Brain microvascular endothelial cell (primary cell): ENCODE measurements at regions not wholly inside any gene's neighbourhood (a gene's known extent, or its start where the extent isn't known, plus 50 kb on each side); places are given as distances from the start of the nearest gene placed in this dataset.
"Not testable (repeated sequence)": the region's sequence is repeated elsewhere in the genome, so short reads cannot be mapped to it uniquely, and the experiment has no call there.

Source experiments
- DNase-seq: peaks from one replicate; pipeline ENCODE4 v3.0.0-alpha.2; 2020
- H3K27ac ChIP-seq: fragments of 250-450 bp; sonication (Bioruptor Pico); 2 replicates; pipeline ENCODE4 v1.5.1; 2020; ENCODE audit warnings: mild to moderate bottlenecking, moderate library complexity
- H3K27me3 ChIP-seq: fragments of 250-450 bp; sonication (Bioruptor Pico); replicated peaks from 2 replicates; pipeline ENCODE4 v1.5.1; 2020; ENCODE audit warnings: mild to moderate bottlenecking
- H3K36me3 ChIP-seq: fragments of 250-450 bp; sonication (Bioruptor Pico); replicated peaks from 2 replicates; pipeline ENCODE4 v1.5.1; 2020; ENCODE audit warnings: mild to moderate bottlenecking
- H3K4me3 ChIP-seq: 2 replicates; pipeline ENCODE4 v1.5.1; 2011; ENCODE audit warnings: low read depth, mild to moderate bottlenecking, control low read depth, low read length, moderate library complexity
- in situ Hi-C: cut with HindIII; loops from 2 replicates; pipeline ENCODE4 v1.10.0; 2017; ENCODE audit warnings: low sequenced_read_pairs, low pct_ligation_motif_present
- TF ChIP-seq, protein P1 (sequence below): IDR thresholded peaks from 2 replicates; pipeline ENCODE4 v1.5.1; 2011; ENCODE audit warnings: low read depth, mild to moderate bottlenecking, moderate library complexity, low read length, control low read depth, inconsistent platforms; ENCODE audit errors: missing control alignments

DNA sequence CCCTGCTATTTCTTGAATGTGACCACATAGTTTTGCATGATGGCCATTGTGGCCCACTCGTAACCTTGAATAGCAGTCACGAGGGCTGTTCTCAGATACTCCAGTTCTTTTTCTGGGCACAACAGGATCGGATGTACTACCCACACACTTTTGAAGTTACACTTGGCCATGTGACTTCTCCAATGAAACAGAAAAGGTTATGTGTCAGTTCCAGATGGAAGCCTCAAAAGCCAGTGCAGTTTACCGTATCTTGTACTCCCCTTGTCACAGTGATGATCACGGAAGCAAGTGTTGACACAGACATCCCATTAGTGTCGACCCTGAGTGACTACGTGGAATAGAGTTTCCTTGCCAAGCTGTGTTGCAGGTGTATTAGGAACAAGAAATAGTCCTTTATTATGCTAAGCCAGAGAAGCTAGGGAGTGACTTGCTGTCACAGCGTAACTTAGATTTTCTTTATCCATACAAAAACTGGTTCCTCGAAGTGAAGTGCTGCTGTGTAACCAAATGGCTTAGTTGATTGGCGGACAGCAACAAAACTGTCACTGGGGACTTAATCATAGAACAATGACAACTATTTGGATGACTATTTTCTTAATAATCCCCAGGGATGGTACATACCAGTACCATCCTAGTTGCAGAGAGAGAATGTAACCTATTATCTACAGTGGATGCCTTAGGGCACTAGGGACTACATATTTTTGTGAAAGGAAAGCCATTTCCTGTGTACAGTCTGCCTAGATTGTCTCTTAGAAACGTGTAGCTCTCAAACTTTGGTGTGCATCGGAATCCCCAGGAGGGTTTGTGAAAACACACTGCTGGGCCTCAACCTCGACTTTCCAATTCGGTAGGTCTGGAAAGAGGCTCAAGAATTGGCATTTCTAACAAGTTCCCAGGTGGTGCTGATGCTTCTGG, 90.1 kb upstream of the DMRT1 start:
- H3K4me3 ChIP-seq = no peak overlapping the region
- DNase-seq = peak; percentile 69
- no peaks in the 10 kb centered on the region for H3K36me3 ChIP-seq
- H3K27ac ChIP-seq = peak overlapping the region; percentile 91
- no peaks in the 10 kb centered on the region for H3K27me3 ChIP-seq
- in situ Hi-C loops = no loop called here
- TF ChIP-seq, protein P1, sequence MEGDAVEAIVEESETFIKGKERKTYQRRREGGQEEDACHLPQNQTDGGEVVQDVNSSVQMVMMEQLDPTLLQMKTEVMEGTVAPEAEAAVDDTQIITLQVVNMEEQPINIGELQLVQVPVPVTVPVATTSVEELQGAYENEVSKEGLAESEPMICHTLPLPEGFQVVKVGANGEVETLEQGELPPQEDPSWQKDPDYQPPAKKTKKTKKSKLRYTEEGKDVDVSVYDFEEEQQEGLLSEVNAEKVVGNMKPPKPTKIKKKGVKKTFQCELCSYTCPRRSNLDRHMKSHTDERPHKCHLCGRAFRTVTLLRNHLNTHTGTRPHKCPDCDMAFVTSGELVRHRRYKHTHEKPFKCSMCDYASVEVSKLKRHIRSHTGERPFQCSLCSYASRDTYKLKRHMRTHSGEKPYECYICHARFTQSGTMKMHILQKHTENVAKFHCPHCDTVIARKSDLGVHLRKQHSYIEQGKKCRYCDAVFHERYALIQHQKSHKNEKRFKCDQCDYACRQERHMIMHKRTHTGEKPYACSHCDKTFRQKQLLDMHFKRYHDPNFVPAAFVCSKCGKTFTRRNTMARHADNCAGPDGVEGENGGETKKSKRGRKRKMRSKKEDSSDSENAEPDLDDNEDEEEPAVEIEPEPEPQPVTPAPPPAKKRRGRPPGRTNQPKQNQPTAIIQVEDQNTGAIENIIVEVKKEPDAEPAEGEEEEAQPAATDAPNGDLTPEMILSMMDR = no peak

DNA sequence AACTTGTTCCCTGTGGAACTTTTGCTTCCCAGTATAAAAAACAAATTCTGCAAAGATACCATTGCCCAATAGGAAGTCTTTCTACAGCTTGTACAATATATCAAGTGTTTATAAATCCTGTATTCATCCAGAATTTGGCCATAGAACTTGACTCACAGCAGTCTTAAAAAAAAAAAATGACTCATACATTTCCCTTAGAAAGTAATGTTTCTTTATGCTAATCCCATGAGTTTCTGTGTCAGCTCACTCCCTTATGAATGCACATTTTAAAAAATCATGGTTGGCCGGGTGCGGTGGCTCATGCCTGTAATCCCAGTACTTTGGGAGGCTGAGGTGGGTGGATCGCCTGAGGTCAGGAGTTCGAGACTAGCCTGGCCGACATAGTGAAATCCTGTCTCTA, 89.3 kb upstream of the DMRT1 start:
- peak; percentile 89 for DNase-seq
- in situ Hi-C loops = no loop called here
- H3K27ac ChIP-seq = peak overlapping the region; percentile 91
- no peaks in the 10 kb centered on the region for H3K27me3 ChIP-seq
- H3K36me3 ChIP-seq = no peaks in the 10 kb centered on the region
- H3K4me3 ChIP-seq = no peak overlapping the region
- TF ChIP-seq, protein P1 = no peak

DNA sequence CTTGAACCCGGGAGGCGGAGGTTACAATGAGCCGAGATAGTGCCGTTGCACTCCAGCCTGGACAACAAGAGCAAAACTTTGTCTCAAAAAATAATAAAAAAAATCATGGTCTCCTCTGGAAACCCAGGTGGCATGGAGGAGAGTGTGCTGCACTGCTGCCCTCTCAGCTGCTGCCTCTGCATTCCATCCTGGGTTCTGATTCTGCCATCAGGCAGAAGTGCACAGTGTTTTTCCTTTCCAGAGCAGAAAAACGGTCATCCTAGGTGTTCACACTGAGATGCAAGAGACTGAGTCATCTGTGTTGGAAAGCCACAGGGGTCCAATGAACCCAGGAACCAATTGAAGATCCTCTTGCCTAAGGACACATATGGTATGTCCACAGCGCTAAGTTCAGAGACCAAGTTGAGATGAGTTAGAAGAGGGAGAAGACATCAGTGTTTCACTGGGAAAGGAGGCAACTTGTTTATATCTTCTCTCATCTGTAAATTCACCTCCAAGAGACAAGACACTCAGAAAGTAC, 88.8 kb upstream of the DMRT1 start:
- Histone ChIP-seq H3K36me3 (no peaks in the 10 kb centered on the region), H3K27ac (peak overlapping the region; percentile 91), H3K4me3 (no peak overlapping the region), H3K27me3 (no peaks in the 10 kb centered on the region)
- in situ Hi-C loops = no loop called here
- TF ChIP-seq, protein P1 = no peak
- DNase-seq = peak; percentile 30

DNA sequence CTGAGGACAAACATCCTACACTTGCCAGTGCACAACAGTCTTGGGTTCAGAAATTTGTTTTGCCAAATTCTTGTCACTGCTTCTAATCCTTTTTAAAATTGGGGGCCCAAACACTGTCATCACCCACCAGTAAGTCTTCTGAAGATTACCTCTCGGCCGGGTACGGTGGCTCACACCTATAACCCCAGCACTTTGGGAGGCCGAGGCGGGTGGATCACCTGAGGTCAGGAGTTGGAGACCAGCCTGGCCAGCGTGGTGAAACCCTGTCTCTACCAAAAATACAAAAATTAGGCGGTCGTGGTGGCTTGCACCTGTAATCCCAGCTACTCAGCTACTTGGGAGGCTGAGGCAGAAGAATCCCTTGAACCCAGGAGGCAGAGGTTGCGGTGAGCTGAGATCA, 87.8 kb upstream of the DMRT1 start:
- H3K27ac ChIP-seq, H3K36me3 ChIP-seq, H3K27me3 ChIP-seq, in situ Hi-C loops, DNase-seq, H3K4me3 ChIP-seq: not testable (repeated sequence)

DNA sequence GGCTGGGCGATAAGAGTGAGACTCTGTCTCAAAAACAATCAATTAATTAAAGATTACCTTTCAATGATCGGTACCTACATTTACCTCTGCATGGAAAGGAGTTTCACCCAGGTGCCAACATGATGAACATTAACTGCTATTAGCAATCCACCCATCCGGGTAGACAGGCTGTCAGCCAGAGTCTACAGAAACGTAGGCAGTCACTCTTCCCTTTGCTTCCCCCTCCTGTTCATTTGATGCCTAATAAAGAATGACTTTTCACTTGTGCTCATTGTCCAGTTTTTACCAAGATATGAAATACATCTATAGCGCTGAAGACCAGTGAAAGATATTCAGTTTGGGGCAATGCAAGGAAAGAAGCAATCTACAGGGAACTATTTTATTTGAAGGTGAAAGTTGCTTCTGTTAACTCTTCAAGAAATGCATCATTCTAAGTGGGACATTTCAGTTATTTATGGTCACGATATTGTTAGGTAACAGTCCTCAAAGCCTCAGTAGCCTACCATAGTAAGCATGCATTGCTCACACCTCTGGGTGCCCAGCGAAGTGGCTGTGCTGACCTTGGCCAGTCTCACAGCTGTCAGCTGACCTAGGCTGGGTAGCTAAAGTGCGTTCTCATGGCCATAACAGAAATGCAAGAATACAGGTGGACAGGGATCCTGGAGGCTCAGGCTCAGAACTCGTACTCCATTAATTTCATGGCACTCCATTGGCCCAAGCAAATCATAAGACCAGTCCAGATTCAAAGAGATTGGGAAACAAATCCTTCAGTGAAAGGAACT, 87.2 kb upstream of the DMRT1 start:
- TF ChIP-seq, protein P1 = peak; percentile 6
- in situ Hi-C loops = no loop called here
- Histone ChIP-seq H3K4me3 (no peak overlapping the region), H3K36me3 (no peaks in the 10 kb centered on the region), H3K27ac (no peak overlapping the region), H3K27me3 (no peaks in the 10 kb centered on the region)
- DNase-seq = no peak
